H9 (cell line): ENCODE measurements at regions not wholly inside any gene's neighbourhood (a gene's known extent, or its start where the extent isn't known, plus 50 kb on each side); places are given as distances from the start of the nearest gene placed in this dataset.

Experiments
- DNase-seq: peaks from one replicate; pipeline ENCODE4 v3.0.0-alpha.2; 2017
- H2AFZ ChIP-seq: one replicate; pipeline ENCODE4 v1.6.1; 2013; ENCODE audit warnings: mild to moderate bottlenecking, low read length, control low read depth, moderate library complexity
- H2AK5ac ChIP-seq: 2 replicates; pipeline ENCODE4 v1.6.1; 2013; ENCODE audit warnings: low read length, control low read depth, mixed read lengths; ENCODE audit not compliant: insufficient read length
- H2BK120ac ChIP-seq: one replicate; pipeline ENCODE4 v1.6.1; 2013; ENCODE audit warnings: low read depth, mild to moderate bottlenecking, low read length, control low read depth, inconsistent platforms; ENCODE audit not compliant: poor library complexity, severe bottlenecking
- H2BK12ac ChIP-seq: 2 replicates; pipeline ENCODE4 v1.6.1; 2013; ENCODE audit warnings: low read length, control low read depth, mixed read lengths, low read depth; ENCODE audit not compliant: insufficient read length
- H2BK15ac ChIP-seq: 2 replicates; pipeline ENCODE4 v1.6.1; 2013; ENCODE audit warnings: low read depth, low read length, control low read depth
- H2BK20ac ChIP-seq: one replicate; pipeline ENCODE4 v1.6.1; 2013; ENCODE audit warnings: low read depth, mild to moderate bottlenecking, low read length, control low read depth, inconsistent platforms; ENCODE audit not compliant: poor library complexity, severe bottlenecking
- H2BK5ac ChIP-seq: 2 replicates; pipeline ENCODE4 v1.6.1; 2013; ENCODE audit warnings: low read length, control low read depth, mixed read lengths; ENCODE audit not compliant: insufficient read length
- H3K14ac ChIP-seq: 2 replicates; pipeline ENCODE4 v1.6.1; 2013; ENCODE audit warnings: low read length, control low read depth; ENCODE audit not compliant: insufficient read depth
- H3K18ac ChIP-seq: 2 replicates; pipeline ENCODE4 v1.6.1; 2013; ENCODE audit warnings: low read depth, mild to moderate bottlenecking, mixed read lengths, low read length, control low read depth; ENCODE audit not compliant: insufficient read length
- H3K23ac ChIP-seq: 2 replicates; pipeline ENCODE4 v1.6.1; 2013; ENCODE audit warnings: low read length, control low read depth, mixed read lengths, low read depth; ENCODE audit not compliant: insufficient read length
- H3K23me2 ChIP-seq: 2 replicates; pipeline ENCODE4 v1.6.1; 2013; ENCODE audit warnings: low read depth, mild to moderate bottlenecking, mixed read lengths, low read length, control low read depth; ENCODE audit not compliant: insufficient read length, poor library complexity, severe bottlenecking
- H3K27ac ChIP-seq: 2 replicates; pipeline ENCODE4 v1.5.1; 2013; ENCODE audit warnings: low read length, control low read depth, mixed read lengths, low read depth; ENCODE audit not compliant: insufficient read length
- H3K27me3 ChIP-seq: 2 replicates; pipeline ENCODE4 v1.6.1; 2013; ENCODE audit warnings: low read length, control low read depth, inconsistent platforms; ENCODE audit not compliant: insufficient read depth
- H3K4ac ChIP-seq: 2 replicates; pipeline ENCODE4 v1.6.1; 2013; ENCODE audit warnings: low read depth, mild to moderate bottlenecking, control low read depth, inconsistent platforms, low read length, moderate library complexity
- H3K4me1 ChIP-seq: 2 replicates; pipeline ENCODE4 v1.6.1; 2013; ENCODE audit warnings: low read length, control low read depth, inconsistent platforms; ENCODE audit not compliant: insufficient read depth
- H3K4me2 ChIP-seq: 2 replicates; pipeline ENCODE4 v1.6.1; 2013; ENCODE audit warnings: low read length, control low read depth, mixed read lengths; ENCODE audit not compliant: insufficient read length, insufficient read depth
- H3K56ac ChIP-seq: 2 replicates; pipeline ENCODE4 v1.6.1; 2013; ENCODE audit warnings: low read depth, mild to moderate bottlenecking, mixed read lengths, low read length, control low read depth; ENCODE audit not compliant: insufficient read length
- H3K79me1 ChIP-seq: 2 replicates; pipeline ENCODE4 v1.6.1; 2013; ENCODE audit warnings: low read depth, mild to moderate bottlenecking, moderate library complexity, low read length, control low read depth, inconsistent platforms; ENCODE audit not compliant: insufficient read depth, poor library complexity, severe bottlenecking
- H3K79me2 ChIP-seq: 2 replicates; pipeline ENCODE4 v1.6.1; 2013; ENCODE audit warnings: low read length, control low read depth, inconsistent platforms; ENCODE audit not compliant: insufficient read depth
- H3K9ac ChIP-seq: 2 replicates; pipeline ENCODE4 v1.6.1; 2013; ENCODE audit warnings: low read length, control low read depth, mixed read lengths; ENCODE audit not compliant: insufficient read length; ENCODE audit errors: extremely low read depth
- H3K9me3 ChIP-seq: one replicate; pipeline ENCODE4 v1.6.1; 2013; ENCODE audit warnings: low read depth, low read length, inconsistent platforms; ENCODE audit not compliant: control insufficient read depth
- H3T11ph ChIP-seq: one replicate; pipeline ENCODE4 v1.6.1; 2013; ENCODE audit warnings: mild to moderate bottlenecking, low read length, control low read depth, inconsistent platforms
- H4K20me1 ChIP-seq: one replicate; pipeline ENCODE4 v1.6.1; 2013; ENCODE audit not compliant: control insufficient read depth, insufficient read length, insufficient read depth
- H4K5ac ChIP-seq: 2 replicates; pipeline ENCODE4 v1.6.1; 2013; ENCODE audit warnings: low read depth, mild to moderate bottlenecking, mixed read lengths, low read length, control low read depth; ENCODE audit not compliant: insufficient read length
- H4K8ac ChIP-seq: replicated peaks from 2 replicates; pipeline ENCODE4 v1.6.1; 2013; ENCODE audit warnings: low read length, control low read depth, mixed read lengths, low read depth; ENCODE audit not compliant: insufficient read length
- H4K91ac ChIP-seq: 2 replicates; pipeline ENCODE4 v1.6.1; 2013; ENCODE audit warnings: low read depth, mild to moderate bottlenecking, moderate library complexity, mixed read lengths, low read length, control low read depth; ENCODE audit not compliant: insufficient read length
- H3K27ac Mint-ChIP-seq, 3 experiments: 2 replicates in 2 of 3; 3 replicates in 1 of 3; pipeline ENCODE4 v1.8.0; 2020 to 2021; ENCODE audit warnings: mixed read lengths in 3 of 3, mild to moderate bottlenecking in 1 of 3, moderate library complexity in 1 of 3
- H3K27me3 Mint-ChIP-seq: 2 replicates; pipeline ENCODE4 v1.8.0; 2021; ENCODE audit warnings: low read depth, mild to moderate bottlenecking, moderate library complexity, mixed read lengths
- H3K36me3 Mint-ChIP-seq, 3 experiments: 2 replicates in 2 of 3; 3 replicates in 1 of 3; pipeline ENCODE4 v1.8.0; 2020 to 2021; ENCODE audit warnings: low read depth in 3 of 3, mixed read lengths in 3 of 3; ENCODE audit not compliant: insufficient read depth in 1 of 3
- H3K4me1 Mint-ChIP-seq, 2 experiments: 2 replicates each; pipeline ENCODE4 v1.8.0; 2020; ENCODE audit warnings: mixed read lengths in 2 of 2
- H3K4me3 Mint-ChIP-seq, 2 experiments: 2 replicates in 1 of 2; 3 replicates in 1 of 2; pipeline ENCODE4 v1.8.0; 2020 to 2021; ENCODE audit warnings: mild to moderate bottlenecking in 2 of 2, mixed read lengths in 2 of 2, moderate library complexity in 1 of 2
- H3K9me3 Mint-ChIP-seq, 2 experiments: 2 replicates in 1 of 2; 3 replicates in 1 of 2; pipeline ENCODE4 v1.8.0; 2020; ENCODE audit warnings: mild to moderate bottlenecking in 2 of 2, mixed read lengths in 2 of 2, moderate library complexity in 1 of 2
- WGBS: extraction: QIAGEN DNeasy Blood & Tissue Kit; methylation state at CpG from one replicate; pipeline ENCODE4 v1.1.7; 2013; ENCODE audit warnings: missing lambda C conversion rate, low lambda C conversion rate, mixed read lengths; ENCODE audit not compliant: insufficient read length; ENCODE audit errors: extremely low coverage; 5-methylcytosine and 5-hydroxymethylcytosine counted together
- TF ChIP-seq, protein P1 (sequence below): fragments of 200-600 bp; sonication (generic); conservative IDR thresholded peaks from 3 replicates; pipeline ENCODE4 v1.8.0; 2021; ENCODE audit warnings: antibody characterized with exemption, mild to moderate bottlenecking

DNA sequence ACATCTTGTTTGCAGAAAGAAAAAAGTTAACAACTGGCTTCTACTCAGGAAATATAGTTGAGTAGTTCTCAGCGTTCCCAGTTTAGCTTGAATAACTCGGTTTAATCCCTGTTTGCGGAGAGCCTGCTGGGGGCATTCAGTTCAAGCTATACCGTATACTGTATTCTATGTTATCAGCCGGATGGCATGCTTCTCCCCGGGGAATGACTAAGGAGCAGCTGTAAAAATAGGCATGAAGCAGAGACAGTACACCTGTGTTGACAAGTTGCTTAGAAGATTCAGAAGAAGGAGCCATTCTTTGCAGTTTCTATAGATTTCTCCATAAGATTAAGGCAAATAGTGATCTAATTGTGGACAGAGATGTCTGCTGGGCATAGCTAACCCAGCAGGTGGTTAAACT lies 267.8 kb upstream of the NCAM2 start:
- H2BK12ac ChIP-seq = no peak overlapping the region
- H3K23me2 ChIP-seq = no peaks in the 10 kb centered on the region
- no peaks in the 10 kb centered on the region for H3K9me3 ChIP-seq

More for the DNA sequence above, 267.8 kb upstream of the NCAM2 start:
- Mint-ChIP-seq H3K4me3 (no peak overlapping the region), H3K27me3 (no peaks in the 10 kb centered on the region), H3K9me3 (no peaks in the 10 kb centered on the region), H3K27ac (0 out of 7 replicates have a peak overlapping the region, but pooled peaks of 1 of the 3 experiments have one; percentile 31), H3K36me3 (no peaks in the 10 kb centered on the region; a peak in 1 of 7 replicates), H3K4me1 (peaks cover 8 to 19% of the 10 kb centered on the region in 2 experiments)
- Histone ChIP-seq H3K4me2 (no peak overlapping the region), H3K14ac (no peak overlapping the region), H3K79me1 (no peaks in the 10 kb centered on the region), H3T11ph (no peak overlapping the region), H3K56ac (no peak overlapping the region), H3K27ac (no peak overlapping the region), H3K4me1 (no peaks in the 10 kb centered on the region), H3K4ac (no peak overlapping the region), H3K79me2 (no peaks in the 10 kb centered on the region), H2AFZ (no peak overlapping the region), H4K5ac (no peak overlapping the region), H2BK15ac (no peak overlapping the region), H2AK5ac (no peak overlapping the region), H4K20me1 (no peaks in the 10 kb centered on the region), H2BK5ac (no peak overlapping the region), H3K27me3 (no peaks in the 10 kb centered on the region), H4K91ac (no peak overlapping the region), H3K23ac (no peak overlapping the region), H3K18ac (no peak overlapping the region), H3K9ac (no peak overlapping the region), H2BK20ac (no peak overlapping the region), H2BK120ac (no peak overlapping the region), H4K8ac (no peak overlapping the region)
- TF ChIP-seq, protein P1, sequence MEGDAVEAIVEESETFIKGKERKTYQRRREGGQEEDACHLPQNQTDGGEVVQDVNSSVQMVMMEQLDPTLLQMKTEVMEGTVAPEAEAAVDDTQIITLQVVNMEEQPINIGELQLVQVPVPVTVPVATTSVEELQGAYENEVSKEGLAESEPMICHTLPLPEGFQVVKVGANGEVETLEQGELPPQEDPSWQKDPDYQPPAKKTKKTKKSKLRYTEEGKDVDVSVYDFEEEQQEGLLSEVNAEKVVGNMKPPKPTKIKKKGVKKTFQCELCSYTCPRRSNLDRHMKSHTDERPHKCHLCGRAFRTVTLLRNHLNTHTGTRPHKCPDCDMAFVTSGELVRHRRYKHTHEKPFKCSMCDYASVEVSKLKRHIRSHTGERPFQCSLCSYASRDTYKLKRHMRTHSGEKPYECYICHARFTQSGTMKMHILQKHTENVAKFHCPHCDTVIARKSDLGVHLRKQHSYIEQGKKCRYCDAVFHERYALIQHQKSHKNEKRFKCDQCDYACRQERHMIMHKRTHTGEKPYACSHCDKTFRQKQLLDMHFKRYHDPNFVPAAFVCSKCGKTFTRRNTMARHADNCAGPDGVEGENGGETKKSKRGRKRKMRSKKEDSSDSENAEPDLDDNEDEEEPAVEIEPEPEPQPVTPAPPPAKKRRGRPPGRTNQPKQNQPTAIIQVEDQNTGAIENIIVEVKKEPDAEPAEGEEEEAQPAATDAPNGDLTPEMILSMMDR = no peak
- DNase-seq = no peak
- WGBS = no CpG with 5 or more reads among the region's 6 CpGs
